ENCODE measurements at regions not wholly inside any gene's neighbourhood (a gene's known extent, or its start where the extent isn't known, plus 50 kb on each side); places are given as distances from the start of the nearest gene placed in this dataset.

GRCh38 chr15:89024418-89024817 lies 63.8 kb upstream of the ABHD2 start:
- FAIRE-seq (peak; percentile 54), ATAC-seq (no peak), DNase-seq (ENCODE audit: low read depth in 1 of 2, low spot score in 1 of 2) (no peak)
- Histone ChIP-seq H3K9me3 (no peaks in the 10 kb centered on the region), H3K4me3 (no peak overlapping the region), H3K4me1 (no peaks in the 10 kb centered on the region), H3K27ac (no peak overlapping the region), H3K4me2 (no peak overlapping the region)
- ChIA-PET CTCF (interaction anchor here (0.8 to 17.7 kb wide), 8 partner anchors 9 to 151 kb away, joined by 3 to 319 read pairs (median 12); partner anchors contain the start of gene MFGE8), POLR2A (no interaction called here)
- no peak for TF ChIP-seq BHLHE40 (IDR thresholded peaks at IDR 0.05; ENCODE audit: low read depth, low read length)
- TF ChIP-seq, protein P1, sequence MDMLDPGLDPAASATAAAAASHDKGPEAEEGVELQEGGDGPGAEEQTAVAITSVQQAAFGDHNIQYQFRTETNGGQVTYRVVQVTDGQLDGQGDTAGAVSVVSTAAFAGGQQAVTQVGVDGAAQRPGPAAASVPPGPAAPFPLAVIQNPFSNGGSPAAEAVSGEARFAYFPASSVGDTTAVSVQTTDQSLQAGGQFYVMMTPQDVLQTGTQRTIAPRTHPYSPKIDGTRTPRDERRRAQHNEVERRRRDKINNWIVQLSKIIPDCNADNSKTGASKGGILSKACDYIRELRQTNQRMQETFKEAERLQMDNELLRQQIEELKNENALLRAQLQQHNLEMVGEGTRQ (IDR thresholded peaks at IDR 0.05): no peak
- 48% methylated on average over 2 of the region's 2 CpGs for WGBS (ENCODE audit: missing lambda C conversion rate)

DNA sequence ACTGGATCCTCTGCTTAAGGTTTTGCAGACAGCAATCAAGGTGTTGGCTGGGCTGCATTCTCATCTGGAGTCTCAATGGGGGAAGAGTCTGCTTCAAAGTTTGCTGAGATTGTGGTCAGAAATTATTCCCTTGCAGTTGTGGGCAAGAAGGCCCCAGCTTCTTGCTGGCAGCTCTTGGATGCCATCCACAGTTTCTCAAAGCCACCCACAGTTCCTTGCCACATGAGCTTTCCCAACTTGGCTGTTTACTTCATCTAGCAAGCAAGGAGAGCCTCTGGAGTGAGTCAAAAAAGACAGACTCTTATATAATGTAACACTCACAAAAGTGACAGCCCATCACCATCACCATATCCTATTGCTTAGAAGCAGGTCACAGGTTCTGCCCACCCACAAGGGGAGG lies 62.1 kb upstream of the ABHD2 start:
- no peak for ATAC-seq
- POLR2A ChIA-PET: no interaction called here
- no peak for FAIRE-seq
- TF ChIP-seq EP300 (IDR thresholded peaks at IDR 0.05) (no peak), EHF (CRISPR knock-in tag; IDR thresholded peaks at IDR 0.05) (no peak), ESRRA (IDR thresholded peaks at IDR 0.05; ENCODE audit: borderline replicate concordance, low read length) (no peak), BHLHE40 (IDR thresholded peaks at IDR 0.05; ENCODE audit: low read depth, low read length) (no peak), HEYL (CRISPR knock-in tag; IDR thresholded peaks at IDR 0.05) (no peak), HOXA7 (CRISPR knock-in tag; IDR thresholded peaks at IDR 0.05) (no peak)
- H3K4me1 ChIP-seq: no peaks in the 10 kb centered on the region
- CTCF ChIA-PET: interaction anchor here (1.0 to 17.7 kb wide), 7 partner anchors 8 to 181 kb away, joined by 3 to 224 read pairs (median 5); no protein-coding TSS in a partner anchor
- H3K4me3 ChIP-seq: no peak overlapping the region
- H3K9me3 ChIP-seq: no peaks in the 10 kb centered on the region
- H3K4me2 ChIP-seq: no peak overlapping the region
- H3K27ac ChIP-seq: no peak overlapping the region
- DNase-seq (ENCODE audit: low read depth in 1 of 2, low spot score in 1 of 2): no peak

GRCh38 chr15:89028036-89028435 lies 60.2 kb upstream of the ABHD2 start:
- no peak for TF ChIP-seq ZC3H11A (IDR thresholded peaks at IDR 0.05)
- TF ChIP-seq RARB (CRISPR knock-in tag; IDR thresholded peaks at IDR 0.05): no peak
- TF ChIP-seq PBX3 (IDR thresholded peaks at IDR 0.05): no peak
- TF ChIP-seq, protein P2, sequence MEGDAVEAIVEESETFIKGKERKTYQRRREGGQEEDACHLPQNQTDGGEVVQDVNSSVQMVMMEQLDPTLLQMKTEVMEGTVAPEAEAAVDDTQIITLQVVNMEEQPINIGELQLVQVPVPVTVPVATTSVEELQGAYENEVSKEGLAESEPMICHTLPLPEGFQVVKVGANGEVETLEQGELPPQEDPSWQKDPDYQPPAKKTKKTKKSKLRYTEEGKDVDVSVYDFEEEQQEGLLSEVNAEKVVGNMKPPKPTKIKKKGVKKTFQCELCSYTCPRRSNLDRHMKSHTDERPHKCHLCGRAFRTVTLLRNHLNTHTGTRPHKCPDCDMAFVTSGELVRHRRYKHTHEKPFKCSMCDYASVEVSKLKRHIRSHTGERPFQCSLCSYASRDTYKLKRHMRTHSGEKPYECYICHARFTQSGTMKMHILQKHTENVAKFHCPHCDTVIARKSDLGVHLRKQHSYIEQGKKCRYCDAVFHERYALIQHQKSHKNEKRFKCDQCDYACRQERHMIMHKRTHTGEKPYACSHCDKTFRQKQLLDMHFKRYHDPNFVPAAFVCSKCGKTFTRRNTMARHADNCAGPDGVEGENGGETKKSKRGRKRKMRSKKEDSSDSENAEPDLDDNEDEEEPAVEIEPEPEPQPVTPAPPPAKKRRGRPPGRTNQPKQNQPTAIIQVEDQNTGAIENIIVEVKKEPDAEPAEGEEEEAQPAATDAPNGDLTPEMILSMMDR (IDR thresholded peaks at IDR 0.05): no peak
- no peak for TF ChIP-seq EP300 (IDR thresholded peaks at IDR 0.05)
- no peak for TF ChIP-seq HOXB5 (CRISPR knock-in tag; IDR thresholded peaks at IDR 0.05)
- no peak for TF ChIP-seq ZFP36 (IDR thresholded peaks at IDR 0.05; ENCODE audit: borderline replicate concordance, partially characterized antibody)
- no peak for TF ChIP-seq SREBF2 (IDR thresholded peaks at IDR 0.05)
- no peak for TF ChIP-seq MYC (IDR thresholded peaks at IDR 0.05; ENCODE audit: borderline replicate concordance, low read length)
- TF ChIP-seq MAX (IDR thresholded peaks at IDR 0.05): no peak
- TF ChIP-seq, protein P3, sequence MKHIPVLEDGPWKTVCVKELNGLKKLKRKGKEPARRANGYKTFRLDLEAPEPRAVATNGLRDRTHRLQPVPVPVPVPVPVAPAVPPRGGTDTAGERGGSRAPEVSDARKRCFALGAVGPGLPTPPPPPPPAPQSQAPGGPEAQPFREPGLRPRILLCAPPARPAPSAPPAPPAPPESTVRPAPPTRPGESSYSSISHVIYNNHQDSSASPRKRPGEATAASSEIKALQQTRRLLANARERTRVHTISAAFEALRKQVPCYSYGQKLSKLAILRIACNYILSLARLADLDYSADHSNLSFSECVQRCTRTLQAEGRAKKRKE (CRISPR knock-in tag; IDR thresholded peaks at IDR 0.05; ENCODE audit: low read depth): no peak
- TF ChIP-seq POLR2AphosphoS2 (conservative IDR thresholded peaks at IDR 0.05; ENCODE audit: low read length): no peak
- TF ChIP-seq SMC3 (IDR thresholded peaks at IDR 0.05): no peak
- no peak for TF ChIP-seq FOXS1 (CRISPR knock-in tag; IDR thresholded peaks at IDR 0.05)
- no peak for TF ChIP-seq RCOR1 (IDR thresholded peaks at IDR 0.05; ENCODE audit: low read depth, low read length)
- ATAC-seq (no peak), FAIRE-seq (no peak), DNase-seq (ENCODE audit: low read depth in 1 of 2, low spot score in 1 of 2) (no peak)
- no peak overlapping the region for H3K4me3 ChIP-seq
- no peaks in the 10 kb centered on the region for H3K9me3 ChIP-seq
- no peak overlapping the region for H3K27ac ChIP-seq
- no peaks in the 10 kb centered on the region for H3K4me1 ChIP-seq
- ChIA-PET POLR2A (no interaction called here), CTCF (interaction anchor here (1.6 to 17.7 kb wide), 5 partner anchors 10 to 147 kb away, joined by 6 to 224 read pairs (median 6); no protein-coding TSS in a partner anchor)
- WGBS (ENCODE audit: missing lambda C conversion rate): 79% methylated on average over 7 of the region's 7 CpGs
- no peak overlapping the region for H3K4me2 ChIP-seq
